ENCODE measurements at regions not wholly inside any gene's neighbourhood (a gene's known extent, or its start where the extent isn't known, plus 50 kb on each side); places are given as distances from the start of the nearest gene placed in this dataset.

DNA sequence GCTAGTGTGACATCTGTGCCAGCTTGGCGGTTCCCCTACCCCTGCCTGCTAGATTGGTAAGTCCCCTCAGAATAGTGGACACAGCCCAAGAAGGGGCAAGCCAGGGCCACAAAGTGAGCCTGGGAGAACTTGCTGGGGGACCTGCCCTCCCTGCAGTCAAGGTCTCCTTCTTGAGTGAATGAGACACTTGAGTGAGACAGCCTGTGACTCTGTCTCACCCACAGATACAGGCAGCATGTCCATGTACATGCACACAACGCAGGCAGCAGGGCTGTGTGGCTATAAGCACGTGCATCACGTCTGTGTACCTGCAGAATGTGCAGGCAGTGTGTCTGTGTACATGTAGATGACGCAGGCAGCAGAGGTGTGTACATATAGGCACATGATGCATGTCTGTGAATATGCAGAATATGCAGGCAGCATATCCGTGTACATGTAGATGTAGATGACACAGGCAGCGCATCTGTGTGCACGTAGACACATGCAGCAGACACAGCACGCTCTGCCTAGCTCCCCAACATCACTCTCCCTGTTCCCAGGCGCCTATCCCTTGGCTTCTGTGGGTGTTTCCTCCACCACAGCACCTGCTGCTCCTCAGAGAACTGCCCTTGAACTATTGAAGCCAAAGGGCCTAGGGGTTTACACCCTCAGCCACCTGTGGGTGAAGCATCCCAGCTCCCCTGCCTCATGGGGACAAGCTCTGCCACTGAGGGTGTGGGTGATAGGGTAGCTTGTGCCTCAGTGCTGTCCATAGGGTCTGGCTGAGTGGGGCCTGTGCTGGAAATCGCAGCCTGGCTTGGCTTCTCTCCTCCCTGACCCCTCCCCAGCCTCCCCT is 147.2 kb upstream of the TWIST2 start:
- Histone ChIP-seq H3K4me3 (no peak overlapping the region), H3K27me3 (ENCODE audit: low read depth) (no peaks in the 10 kb centered on the region), H3K36me3 (replicated peaks) (no peaks in the 10 kb centered on the region), H3K9me3 (no peaks in the 10 kb centered on the region), H3K4me1 (no peaks in the 10 kb centered on the region)
- no peak for DNase-seq (ENCODE audit: low spot score in 2 of 2)
- in situ Hi-C loops (cut with MboI; ENCODE audit: low sequenced_read_pairs), result no loop called here

DNA sequence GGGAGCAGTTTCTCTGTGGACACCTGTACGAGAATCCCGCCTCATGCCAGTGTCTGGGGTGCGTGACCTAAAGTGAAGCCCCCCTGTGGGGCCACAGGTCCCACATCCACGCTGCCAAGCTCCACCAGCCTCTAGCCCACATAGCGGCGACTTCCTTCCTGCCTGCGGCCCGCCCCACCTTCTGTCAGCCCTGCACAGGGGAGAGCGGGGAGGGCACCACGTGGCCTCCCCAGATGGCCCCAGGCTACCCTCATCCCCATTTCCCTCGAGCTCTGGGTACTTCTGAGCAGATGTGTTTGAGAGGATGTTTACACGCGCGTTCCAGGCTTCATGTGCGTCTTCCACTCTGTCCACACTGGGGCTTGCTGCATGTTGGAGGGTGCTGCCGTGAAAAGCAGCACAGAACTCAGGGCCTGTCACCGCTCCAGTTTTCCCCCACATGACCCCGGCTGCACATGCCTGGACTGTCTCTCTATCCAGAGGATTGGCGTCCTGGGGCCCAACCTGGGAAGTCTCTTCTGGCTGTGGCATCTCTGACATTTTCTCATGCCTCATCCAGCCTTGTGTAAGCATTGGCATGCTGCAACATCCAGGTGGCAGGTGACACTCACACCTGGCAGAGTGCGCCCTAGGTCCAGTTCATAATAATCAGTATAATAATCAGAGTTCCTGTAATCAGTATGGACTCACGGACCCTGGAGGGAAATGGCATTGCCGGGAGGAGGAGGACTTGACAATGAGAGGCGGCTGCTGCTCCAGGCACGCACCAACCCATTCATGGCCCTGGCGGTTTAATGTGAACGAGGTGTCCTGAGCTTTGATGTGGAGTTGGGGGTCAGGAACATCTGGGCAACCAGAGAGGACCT is 146.3 kb upstream of the TWIST2 start:
- no peak for DNase-seq (ENCODE audit: low spot score in 2 of 2)
- Histone ChIP-seq H3K4me1 (no peaks in the 10 kb centered on the region), H3K4me3 (no peak overlapping the region), H3K9me3 (no peaks in the 10 kb centered on the region), H3K36me3 (replicated peaks) (no peaks in the 10 kb centered on the region), H3K27me3 (ENCODE audit: low read depth) (no peaks in the 10 kb centered on the region)
- in situ Hi-C loops (cut with MboI; ENCODE audit: low sequenced_read_pairs), result no loop called here

- DNase-seq (ENCODE audit: low spot score in 2 of 2), result no peak
Measured at GRCh38 chr2:238702276-238703052, 145.4 kb upstream of the TWIST2 start.

DNA sequence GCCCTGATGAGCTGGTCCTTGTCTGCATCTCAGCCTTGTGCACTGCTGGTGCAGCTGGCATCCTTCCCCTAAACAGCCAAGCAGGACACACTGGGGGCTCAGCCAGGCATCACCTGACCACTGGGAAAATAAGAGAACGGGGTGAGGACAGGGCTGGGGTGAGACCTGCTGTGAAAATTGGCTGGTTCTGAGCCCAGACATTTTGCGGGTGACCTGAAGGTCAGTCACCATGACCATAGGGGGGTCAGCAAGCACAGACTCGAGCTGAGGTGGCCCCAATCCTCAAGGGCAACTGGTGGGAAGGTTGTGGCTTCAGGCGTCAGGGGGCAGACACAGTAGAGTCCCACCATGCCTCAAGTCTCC is 144.9 kb upstream of the TWIST2 start:
- Histone ChIP-seq H3K4me3 (no peak overlapping the region), H3K9me3 (no peaks in the 10 kb centered on the region), H3K36me3 (replicated peaks) (no peaks in the 10 kb centered on the region), H3K4me1 (no peaks in the 10 kb centered on the region), H3K27me3 (ENCODE audit: low read depth) (no peaks in the 10 kb centered on the region)
- DNase-seq (ENCODE audit: low spot score in 2 of 2), result no peak
- in situ Hi-C loops (cut with MboI; ENCODE audit: low sequenced_read_pairs), result no loop called here

More at GRCh38 chr2:238702276-238703052, 145.4 kb upstream of the TWIST2 start:
- no peaks in the 10 kb centered on the region for H3K36me3 ChIP-seq (replicated peaks)
- in situ Hi-C loops (cut with MboI; ENCODE audit: low sequenced_read_pairs), result no loop called here
- no peak overlapping the region for H3K4me3 ChIP-seq
- no peaks in the 10 kb centered on the region for H3K9me3 ChIP-seq
- H3K4me1 ChIP-seq, result no peaks in the 10 kb centered on the region
- no peaks in the 10 kb centered on the region for H3K27me3 ChIP-seq (ENCODE audit: low read depth)

- Histone ChIP-seq H3K27me3 (ENCODE audit: low read depth) (no peaks in the 10 kb centered on the region), H3K4me3 (no peak overlapping the region), H3K9me3 (no peaks in the 10 kb centered on the region), H3K4me1 (no peaks in the 10 kb centered on the region), H3K36me3 (replicated peaks) (no peaks in the 10 kb centered on the region)
- in situ Hi-C loops (cut with MboI; ENCODE audit: low sequenced_read_pairs), result no loop called here
- DNase-seq (ENCODE audit: low spot score in 2 of 2), result no peak
Measured at GRCh38 chr2:238703436-238703835, 144.4 kb upstream of the TWIST2 start.

GRCh38 chr2:238704471-238705225 is 143.2 kb upstream of the TWIST2 start:
- no peak for DNase-seq (ENCODE audit: low spot score in 2 of 2)
- in situ Hi-C loops (cut with MboI; ENCODE audit: low sequenced_read_pairs), result no loop called here
- Histone ChIP-seq H3K27me3 (ENCODE audit: low read depth) (no peaks in the 10 kb centered on the region), H3K4me1 (no peaks in the 10 kb centered on the region), H3K36me3 (replicated peaks) (no peaks in the 10 kb centered on the region), H3K4me3 (no peak overlapping the region), H3K9me3 (no peaks in the 10 kb centered on the region)

DNA sequence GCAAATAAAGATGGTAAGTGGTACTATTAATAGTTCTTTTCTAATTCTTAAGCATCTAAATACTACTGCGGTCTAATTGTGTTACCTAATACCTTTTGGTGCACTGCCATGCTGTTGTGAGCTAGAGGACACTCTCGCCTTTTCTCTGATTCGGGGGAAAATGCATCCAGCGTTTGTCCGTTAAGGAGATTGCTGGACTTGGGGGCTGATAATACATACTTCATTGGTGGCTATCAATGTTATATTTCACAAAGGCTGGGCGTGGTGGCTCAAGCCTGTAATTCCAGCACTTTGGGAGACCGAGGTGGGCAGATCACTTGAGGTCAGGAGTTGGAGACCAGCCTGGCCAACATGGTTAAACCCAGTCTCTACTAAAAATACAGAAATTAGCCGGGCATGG is 141.7 kb upstream of the TWIST2 start:
- no peaks in the 10 kb centered on the region for H3K4me1 ChIP-seq
- in situ Hi-C loops (cut with MboI; ENCODE audit: low sequenced_read_pairs), result no loop called here
- H3K4me3 ChIP-seq, result no peak overlapping the region
- DNase-seq (ENCODE audit: low spot score in 2 of 2), result no peak
- no peaks in the 10 kb centered on the region for H3K9me3 ChIP-seq
- no peaks in the 10 kb centered on the region for H3K27me3 ChIP-seq (ENCODE audit: low read depth)
- no peaks in the 10 kb centered on the region for H3K36me3 ChIP-seq (replicated peaks)

DNA sequence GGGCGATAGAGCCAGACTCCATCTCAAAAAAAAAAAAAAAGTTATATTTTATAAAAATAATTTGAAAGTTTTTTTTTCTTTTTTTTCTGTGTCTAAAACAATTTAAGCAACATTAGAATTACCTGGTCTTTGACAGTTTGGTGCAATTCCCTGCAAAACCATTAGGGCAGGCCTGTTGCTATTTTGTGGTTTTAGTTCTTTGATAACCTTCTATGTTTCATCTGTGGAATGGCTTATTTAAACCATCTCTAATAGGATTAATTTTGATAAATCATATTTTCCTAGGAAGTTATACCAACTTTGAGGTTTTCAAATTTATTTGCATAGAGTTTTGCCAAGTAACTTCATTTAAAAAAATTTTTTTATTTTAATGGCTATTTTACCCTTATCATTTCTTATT is 141.2 kb upstream of the TWIST2 start:
- Histone ChIP-seq H3K27me3 (ENCODE audit: low read depth) (no peaks in the 10 kb centered on the region), H3K36me3 (replicated peaks) (no peaks in the 10 kb centered on the region), H3K9me3 (no peaks in the 10 kb centered on the region), H3K4me3 (no peak overlapping the region), H3K4me1 (no peaks in the 10 kb centered on the region)
- in situ Hi-C loops (cut with MboI; ENCODE audit: low sequenced_read_pairs), result no loop called here
- no peak for DNase-seq (ENCODE audit: low spot score in 2 of 2)

- DNase-seq (ENCODE audit: low spot score in 2 of 2), result no peak
- no peaks in the 10 kb centered on the region for H3K4me1 ChIP-seq
- no peaks in the 10 kb centered on the region for H3K27me3 ChIP-seq (ENCODE audit: low read depth)
- in situ Hi-C loops (cut with MboI; ENCODE audit: low sequenced_read_pairs), result no loop called here
- H3K9me3 ChIP-seq, result no peaks in the 10 kb centered on the region
- H3K36me3 ChIP-seq (replicated peaks), result no peaks in the 10 kb centered on the region
- no peak overlapping the region for H3K4me3 ChIP-seq
Measured at GRCh38 chr2:238709325-238710025, 138.4 kb upstream of the TWIST2 start.

- Histone ChIP-seq H3K4me3 (no peak overlapping the region), H3K9me3 (no peaks in the 10 kb centered on the region), H3K36me3 (replicated peaks) (no peaks in the 10 kb centered on the region), H3K27me3 (ENCODE audit: low read depth) (peaks cover 3% of the 10 kb centered on the region; the same call in 1 of the 2 replicates), H3K4me1 (no peaks in the 10 kb centered on the region)
- in situ Hi-C loops (cut with MboI; ENCODE audit: low sequenced_read_pairs), result no loop called here
- DNase-seq (ENCODE audit: low spot score in 2 of 2), result no peak
Measured at GRCh38 chr2:238710032-238710735, 137.7 kb upstream of the TWIST2 start.

GRCh38 chr2:238710787-238711186 is 137.1 kb upstream of the TWIST2 start:
- H3K4me1 ChIP-seq, result no peaks in the 10 kb centered on the region
- no peak overlapping the region for H3K4me3 ChIP-seq
- DNase-seq (ENCODE audit: low spot score in 2 of 2), result no peak
- no peaks in the 10 kb centered on the region for H3K9me3 ChIP-seq
- H3K27me3 ChIP-seq (ENCODE audit: low read depth), result peaks cover 4% of the 10 kb centered on the region; the same call in 1 of the 2 replicates
- no peaks in the 10 kb centered on the region for H3K36me3 ChIP-seq (replicated peaks)
- in situ Hi-C loops (cut with MboI; ENCODE audit: low sequenced_read_pairs), result no loop called here

DNA sequence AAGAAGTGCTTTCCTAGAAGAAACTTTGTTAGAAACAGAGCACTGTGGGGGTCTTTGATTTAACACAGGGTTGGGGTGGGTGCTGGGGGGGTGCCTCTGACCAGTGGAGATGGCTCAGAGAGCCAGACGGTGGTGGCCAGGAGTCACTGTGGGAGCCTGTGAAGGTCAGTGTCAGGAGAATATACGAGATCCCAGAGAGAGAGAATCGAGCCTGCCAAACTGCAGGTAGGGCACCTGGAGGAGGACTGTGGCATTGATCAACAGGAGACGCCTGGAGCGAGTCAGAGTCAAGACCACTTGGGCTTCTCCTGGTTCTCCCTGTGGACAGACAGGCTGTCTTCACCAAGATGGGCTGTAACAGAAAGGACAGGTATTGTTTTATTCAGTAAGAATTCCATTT is 136.5 kb upstream of the TWIST2 start:
- no peaks in the 10 kb centered on the region for H3K9me3 ChIP-seq
- H3K27me3 ChIP-seq (ENCODE audit: low read depth), result peaks cover 4% of the 10 kb centered on the region; the same call in 1 of the 2 replicates
- in situ Hi-C loops (cut with MboI; ENCODE audit: low sequenced_read_pairs), result no loop called here

More for the DNA sequence above, 136.5 kb upstream of the TWIST2 start:
- Histone ChIP-seq H3K4me1 (no peaks in the 10 kb centered on the region), H3K36me3 (replicated peaks) (no peaks in the 10 kb centered on the region), H3K4me3 (no peak overlapping the region)
- no peak for DNase-seq (ENCODE audit: low spot score in 2 of 2)

Measured in HAP-1 (cell line).